Neural progenitor cell (in vitro differentiated cells): ENCODE measurements at regions not wholly inside any gene's neighbourhood (a gene's known extent, or its start where the extent isn't known, plus 50 kb on each side); places are given as distances from the start of the nearest gene placed in this dataset.

Experiments
- DNase-seq: peaks from one replicate; pipeline ENCODE4 v3.0.0-alpha.2; 2016; ENCODE audit warnings: low spot score
- H2AFZ ChIP-seq: fragments of 200-600 bp; sonication (generic); replicated peaks from 2 replicates; pipeline ENCODE4 v1.6.1; 2016; ENCODE audit warnings: antibody characterized with exemption
- H3F3A ChIP-seq: fragments of 200-600 bp; sonication (generic); 2 replicates; pipeline ENCODE4 v1.6.1; 2016; ENCODE audit warnings: antibody characterized with exemption, low read depth
- H3K27ac ChIP-seq: fragments of 200-600 bp; sonication (generic); 2 replicates; pipeline ENCODE4 v1.5.1; 2016; ENCODE audit warnings: mild to moderate bottlenecking
- H3K27me3 ChIP-seq: fragments of 200-600 bp; sonication (generic); 2 replicates; pipeline ENCODE4 v1.6.1; 2016; ENCODE audit warnings: mild to moderate bottlenecking, moderate library complexity
- H3K36me3 ChIP-seq: fragments of 200-600 bp; sonication (generic); 2 replicates; pipeline ENCODE4 v1.5.1; 2016
- H3K4me1 ChIP-seq: fragments of 200-600 bp; sonication (generic); 2 replicates; pipeline ENCODE4 v1.6.1; 2016; ENCODE audit warnings: mixed run types
- H3K4me2 ChIP-seq: fragments of 200-600 bp; sonication (generic); 2 replicates; pipeline ENCODE4 v1.6.1; 2016
- H3K4me3 ChIP-seq: fragments of 200-600 bp; sonication (generic); 2 replicates; pipeline ENCODE4 v1.5.1; 2016
- H3K79me2 ChIP-seq: fragments of 200-600 bp; sonication (generic); 2 replicates; pipeline ENCODE4 v1.6.1; 2016; ENCODE audit warnings: low read depth
- H3K9ac ChIP-seq: fragments of 200-600 bp; sonication (generic); 2 replicates; pipeline ENCODE4 v1.6.1; 2016
- H3K9me3 ChIP-seq: fragments of 200-600 bp; sonication (generic); 2 replicates; pipeline ENCODE4 v1.5.1; 2016; ENCODE audit warnings: low read depth
- H4K20me1 ChIP-seq: fragments of 200-600 bp; sonication (generic); 2 replicates; pipeline ENCODE4 v1.6.1; 2016; ENCODE audit warnings: low read depth
- H3K27ac Mint-ChIP-seq: 3 replicates; pipeline ENCODE4 v1.8.0; 2021; ENCODE audit warnings: mixed read lengths
- H3K27me3 Mint-ChIP-seq: 2 replicates; pipeline ENCODE4 v1.8.0; 2022; ENCODE audit warnings: low read depth, mild to moderate bottlenecking, inconsistent platforms, moderate library complexity, mixed read lengths; ENCODE audit not compliant: insufficient read depth
- H3K36me3 Mint-ChIP-seq: 3 replicates; pipeline ENCODE4 v1.8.0; 2021; ENCODE audit warnings: mixed read lengths
- H3K4me1 Mint-ChIP-seq: 3 replicates; pipeline ENCODE4 v1.8.0; 2021; ENCODE audit warnings: mixed read lengths
- H3K4me3 Mint-ChIP-seq: 3 replicates; pipeline ENCODE4 v1.8.0; 2021; ENCODE audit warnings: mild to moderate bottlenecking, moderate library complexity, mixed read lengths
- H3K9me3 Mint-ChIP-seq: 3 replicates; pipeline ENCODE4 v1.8.0; 2020; ENCODE audit warnings: mixed read lengths
- EZH2 ChIP-seq: fragments of 200-600 bp; sonication (generic); IDR thresholded peaks from 2 replicates; pipeline ENCODE4 v1.6.1; 2017; ENCODE audit warnings: antibody characterized with exemption, mild to moderate bottlenecking, moderate library complexity
- EZH2phosphoT487 ChIP-seq: fragments of 200-600 bp; sonication (generic); IDR thresholded peaks from 2 replicates; pipeline ENCODE4 v1.6.1; 2017; ENCODE audit warnings: antibody characterized with exemption
- TF ChIP-seq, protein P1 (sequence below): fragments of 200-600 bp; sonication (generic); IDR thresholded peaks from 2 replicates; pipeline ENCODE4 v1.5.1; 2017; ENCODE audit warnings: antibody characterized with exemption, mild to moderate bottlenecking

- no peaks in the 10 kb centered on the region for H3F3A ChIP-seq
Measured at GRCh38 chr5:143870362-143870761, 58.4 kb downstream of the HMHB1 start.

GRCh38 chr5:143870871-143871632, 59.1 kb downstream of the HMHB1 start:
- Mint-ChIP-seq H3K4me1 (peaks cover 11% of the 10 kb centered on the region), H3K36me3 (no peaks in the 10 kb centered on the region), H3K4me3 (no peak overlapping the region), H3K27me3 (peaks cover 2% of the 10 kb centered on the region), H3K27ac (no peak overlapping the region), H3K9me3 (no peaks in the 10 kb centered on the region)
- no peaks in the 10 kb centered on the region for H4K20me1 ChIP-seq
- no peak overlapping the region for H3K4me3 ChIP-seq
- no peak for DNase-seq
- no peaks in the 10 kb centered on the region for H3K27me3 ChIP-seq
- H3K27ac ChIP-seq, result no peak overlapping the region
- H2AFZ ChIP-seq, result peak overlapping the region; percentile 12
- H3K9ac ChIP-seq, result no peak overlapping the region
- H3K79me2 ChIP-seq, result no peaks in the 10 kb centered on the region
- H3K4me2 ChIP-seq, result no peak overlapping the region
- no peaks in the 10 kb centered on the region for H3K36me3 ChIP-seq
- no peaks in the 10 kb centered on the region for H3F3A ChIP-seq
- no peaks in the 10 kb centered on the region for H3K9me3 ChIP-seq
- peaks cover 2% of the 10 kb centered on the region for H3K4me1 ChIP-seq
- TF ChIP-seq EZH2 (no peak), EZH2phosphoT487 (no peak)
- TF ChIP-seq, protein P1, sequence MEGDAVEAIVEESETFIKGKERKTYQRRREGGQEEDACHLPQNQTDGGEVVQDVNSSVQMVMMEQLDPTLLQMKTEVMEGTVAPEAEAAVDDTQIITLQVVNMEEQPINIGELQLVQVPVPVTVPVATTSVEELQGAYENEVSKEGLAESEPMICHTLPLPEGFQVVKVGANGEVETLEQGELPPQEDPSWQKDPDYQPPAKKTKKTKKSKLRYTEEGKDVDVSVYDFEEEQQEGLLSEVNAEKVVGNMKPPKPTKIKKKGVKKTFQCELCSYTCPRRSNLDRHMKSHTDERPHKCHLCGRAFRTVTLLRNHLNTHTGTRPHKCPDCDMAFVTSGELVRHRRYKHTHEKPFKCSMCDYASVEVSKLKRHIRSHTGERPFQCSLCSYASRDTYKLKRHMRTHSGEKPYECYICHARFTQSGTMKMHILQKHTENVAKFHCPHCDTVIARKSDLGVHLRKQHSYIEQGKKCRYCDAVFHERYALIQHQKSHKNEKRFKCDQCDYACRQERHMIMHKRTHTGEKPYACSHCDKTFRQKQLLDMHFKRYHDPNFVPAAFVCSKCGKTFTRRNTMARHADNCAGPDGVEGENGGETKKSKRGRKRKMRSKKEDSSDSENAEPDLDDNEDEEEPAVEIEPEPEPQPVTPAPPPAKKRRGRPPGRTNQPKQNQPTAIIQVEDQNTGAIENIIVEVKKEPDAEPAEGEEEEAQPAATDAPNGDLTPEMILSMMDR, result no peak

More at GRCh38 chr5:143870362-143870761, 58.4 kb downstream of the HMHB1 start:
- H3K4me3 Mint-ChIP-seq, result no peak overlapping the region
- H3K36me3 Mint-ChIP-seq, result no peaks in the 10 kb centered on the region
- no peak overlapping the region for H3K27ac Mint-ChIP-seq
- H4K20me1 ChIP-seq, result no peaks in the 10 kb centered on the region
- DNase-seq, result no peak
- H3K4me3 ChIP-seq, result no peak overlapping the region
- H3K4me1 ChIP-seq, result peaks cover 7% of the 10 kb centered on the region
- H3K27me3 ChIP-seq, result no peaks in the 10 kb centered on the region
- no peaks in the 10 kb centered on the region for H3K36me3 ChIP-seq
- H3K4me1 Mint-ChIP-seq, result peaks cover 18% of the 10 kb centered on the region
- no peak overlapping the region for H3K4me2 ChIP-seq
- TF ChIP-seq EZH2 (no peak), EZH2phosphoT487 (no peak)
- TF ChIP-seq, protein P1, result no peak
- H3K9ac ChIP-seq, result no peak overlapping the region
- peaks cover 2% of the 10 kb centered on the region for H3K27me3 Mint-ChIP-seq
- H3K9me3 ChIP-seq, result no peaks in the 10 kb centered on the region
- no peak overlapping the region for H3K27ac ChIP-seq
- no peaks in the 10 kb centered on the region for H3K79me2 ChIP-seq
- H2AFZ ChIP-seq, result no peak overlapping the region
- H3K9me3 Mint-ChIP-seq, result no peaks in the 10 kb centered on the region

DNA sequence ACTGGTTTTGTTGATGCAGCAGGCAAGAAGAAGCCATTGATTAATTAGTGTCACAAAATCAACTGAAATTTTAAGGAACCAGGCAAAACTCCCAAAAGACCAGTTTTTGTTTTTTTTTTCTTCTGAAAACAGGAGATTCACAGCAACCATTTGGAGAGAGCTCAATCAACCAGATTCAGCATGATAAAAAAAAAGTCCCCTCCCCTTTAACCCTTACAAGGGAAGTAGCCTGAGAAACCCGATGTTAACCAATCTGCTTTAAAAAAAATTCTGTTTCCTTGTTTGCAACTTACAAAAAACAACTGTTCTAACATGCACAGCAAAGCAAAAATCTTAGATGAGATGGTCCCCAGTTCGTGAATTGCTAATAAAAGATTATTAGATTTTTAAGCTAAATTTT, 59.7 kb downstream of the HMHB1 start:
- no peaks in the 10 kb centered on the region for H3K9me3 Mint-ChIP-seq
- Histone ChIP-seq H3K36me3 (no peaks in the 10 kb centered on the region), H3K9ac (no peak overlapping the region), H3K9me3 (no peaks in the 10 kb centered on the region), H3K4me1 (peaks cover 2% of the 10 kb centered on the region), H3K27ac (no peak overlapping the region), H3F3A (no peaks in the 10 kb centered on the region), H3K27me3 (no peaks in the 10 kb centered on the region), H3K4me2 (no peak overlapping the region), H3K79me2 (no peaks in the 10 kb centered on the region), H2AFZ (peak overlapping the region; percentile 12), H3K4me3 (no peak overlapping the region), H4K20me1 (no peaks in the 10 kb centered on the region)
- no peak overlapping the region for H3K4me3 Mint-ChIP-seq
- H3K27me3 Mint-ChIP-seq, result peaks cover 2% of the 10 kb centered on the region
- no peak for TF ChIP-seq EZH2phosphoT487
- no peak for TF ChIP-seq EZH2
- TF ChIP-seq, protein P1, result no peak
- no peak overlapping the region for H3K27ac Mint-ChIP-seq
- no peaks in the 10 kb centered on the region for H3K36me3 Mint-ChIP-seq
- H3K4me1 Mint-ChIP-seq, result peaks cover 7% of the 10 kb centered on the region
- DNase-seq, result no peak
